ENCODE measurements at regions not wholly inside any gene's neighbourhood (a gene's known extent, or its start where the extent isn't known, plus 50 kb on each side); places are given as distances from the start of the nearest gene placed in this dataset.

DNA sequence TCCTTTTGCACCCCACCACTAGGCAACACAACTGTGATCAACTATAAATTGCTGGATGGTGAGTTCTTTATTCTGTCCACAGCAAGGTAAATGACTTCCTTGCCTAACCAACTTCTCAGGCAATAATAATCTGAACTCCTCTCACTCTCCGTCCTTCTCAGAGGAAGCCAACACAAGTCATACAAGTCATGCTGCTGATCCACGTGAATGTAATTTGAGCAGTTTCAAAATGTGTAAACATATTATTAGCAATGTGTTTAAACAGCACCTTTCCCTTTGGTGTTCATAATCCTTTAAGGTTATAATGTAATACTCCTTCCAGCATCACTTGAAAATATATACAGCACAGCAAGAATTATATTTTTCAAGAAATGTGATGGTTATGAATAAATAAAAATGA lies 127.9 kb downstream of the QRSL1 start:
- Mint-ChIP-seq H3K4me3 (no peak overlapping the region), H3K27me3 (ENCODE audit: insufficient read depth) (peaks cover 6% of the 10 kb centered on the region), H3K27ac (no peak overlapping the region), H3K4me1 (ENCODE audit: low read depth) (no peaks in the 10 kb centered on the region), H3K36me3 (ENCODE audit: low read depth) (no peaks in the 10 kb centered on the region), H3K9me3 (no peaks in the 10 kb centered on the region)
- DNase-seq: no peak
- TF ChIP-seq, protein P1, sequence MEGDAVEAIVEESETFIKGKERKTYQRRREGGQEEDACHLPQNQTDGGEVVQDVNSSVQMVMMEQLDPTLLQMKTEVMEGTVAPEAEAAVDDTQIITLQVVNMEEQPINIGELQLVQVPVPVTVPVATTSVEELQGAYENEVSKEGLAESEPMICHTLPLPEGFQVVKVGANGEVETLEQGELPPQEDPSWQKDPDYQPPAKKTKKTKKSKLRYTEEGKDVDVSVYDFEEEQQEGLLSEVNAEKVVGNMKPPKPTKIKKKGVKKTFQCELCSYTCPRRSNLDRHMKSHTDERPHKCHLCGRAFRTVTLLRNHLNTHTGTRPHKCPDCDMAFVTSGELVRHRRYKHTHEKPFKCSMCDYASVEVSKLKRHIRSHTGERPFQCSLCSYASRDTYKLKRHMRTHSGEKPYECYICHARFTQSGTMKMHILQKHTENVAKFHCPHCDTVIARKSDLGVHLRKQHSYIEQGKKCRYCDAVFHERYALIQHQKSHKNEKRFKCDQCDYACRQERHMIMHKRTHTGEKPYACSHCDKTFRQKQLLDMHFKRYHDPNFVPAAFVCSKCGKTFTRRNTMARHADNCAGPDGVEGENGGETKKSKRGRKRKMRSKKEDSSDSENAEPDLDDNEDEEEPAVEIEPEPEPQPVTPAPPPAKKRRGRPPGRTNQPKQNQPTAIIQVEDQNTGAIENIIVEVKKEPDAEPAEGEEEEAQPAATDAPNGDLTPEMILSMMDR (IDR thresholded peaks at IDR 0.05): no peak

GRCh38 chr6:106754215-106754614 lies 124.8 kb downstream of the QRSL1 start:
- no peaks in the 10 kb centered on the region for H3K36me3 Mint-ChIP-seq (ENCODE audit: low read depth)
- peaks cover 12% of the 10 kb centered on the region for H3K4me1 Mint-ChIP-seq (ENCODE audit: low read depth)
- DNase-seq: no peak
- H3K27ac Mint-ChIP-seq: no peak overlapping the region
- TF ChIP-seq, protein P1 (IDR thresholded peaks at IDR 0.05): no peak
- H3K27me3 Mint-ChIP-seq (ENCODE audit: insufficient read depth): peaks cover 2% of the 10 kb centered on the region
- no peaks in the 10 kb centered on the region for H3K9me3 Mint-ChIP-seq
- no peak overlapping the region for H3K4me3 Mint-ChIP-seq

- TF ChIP-seq, protein P1 (IDR thresholded peaks at IDR 0.05): no peak
- Mint-ChIP-seq H3K27ac (no peak overlapping the region), H3K9me3 (no peaks in the 10 kb centered on the region), H3K27me3 (ENCODE audit: insufficient read depth) (peaks cover 6% of the 10 kb centered on the region), H3K4me3 (no peak overlapping the region), H3K4me1 (ENCODE audit: low read depth) (peaks cover 22% of the 10 kb centered on the region), H3K36me3 (ENCODE audit: low read depth) (no peaks in the 10 kb centered on the region; the same call in 1 of the 2 replicates)
- no peak for DNase-seq
Measured at GRCh38 chr6:106752641-106753040, 123.3 kb downstream of the QRSL1 start.

DNA sequence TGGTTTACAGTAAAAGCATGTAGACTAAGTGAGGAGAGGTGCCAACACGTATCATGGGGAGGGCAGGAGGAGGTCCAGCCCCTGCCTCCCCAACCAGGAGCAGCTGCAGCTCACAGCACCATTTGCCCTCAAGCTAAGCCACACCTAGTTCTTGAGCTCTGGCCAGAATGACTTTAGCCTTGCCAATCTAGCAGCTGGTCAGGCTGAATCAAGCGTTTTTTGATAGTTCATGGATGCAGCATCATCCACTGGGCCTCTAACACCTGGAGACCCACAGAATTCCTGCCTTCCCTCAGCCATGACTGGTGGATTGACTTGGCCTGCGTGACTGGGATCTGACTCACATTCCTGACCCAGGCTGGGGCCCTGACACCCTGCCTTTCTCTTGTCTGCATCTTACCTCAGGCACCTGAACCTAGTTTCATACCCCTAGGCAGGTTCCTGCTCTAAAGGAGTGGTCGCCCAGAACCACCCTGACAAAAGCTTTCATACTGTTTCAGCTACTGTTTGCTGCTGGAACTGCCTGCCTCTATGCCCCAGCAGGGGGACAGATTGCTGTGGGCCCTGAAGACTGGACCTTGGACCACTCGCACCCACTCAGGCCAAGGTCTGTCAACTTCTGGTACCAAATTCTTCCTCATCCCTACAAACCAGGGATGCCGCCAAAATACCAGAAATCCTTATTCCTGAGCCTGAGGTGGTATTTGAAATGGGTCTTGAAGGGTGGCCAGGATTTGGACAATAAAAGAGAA lies 122.3 kb downstream of the QRSL1 start:
- no peak overlapping the region for H3K27ac Mint-ChIP-seq
- TF ChIP-seq, protein P1 (IDR thresholded peaks at IDR 0.05): no peak
- peaks cover 6% of the 10 kb centered on the region for H3K27me3 Mint-ChIP-seq (ENCODE audit: insufficient read depth)
- DNase-seq: peak; percentile 1
- peaks cover 28% of the 10 kb centered on the region for H3K4me1 Mint-ChIP-seq (ENCODE audit: low read depth)
- H3K36me3 Mint-ChIP-seq (ENCODE audit: low read depth): no peaks in the 10 kb centered on the region; the same call in 1 of the 2 replicates
- no peaks in the 10 kb centered on the region for H3K9me3 Mint-ChIP-seq
- H3K4me3 Mint-ChIP-seq: no peak overlapping the region

DNA sequence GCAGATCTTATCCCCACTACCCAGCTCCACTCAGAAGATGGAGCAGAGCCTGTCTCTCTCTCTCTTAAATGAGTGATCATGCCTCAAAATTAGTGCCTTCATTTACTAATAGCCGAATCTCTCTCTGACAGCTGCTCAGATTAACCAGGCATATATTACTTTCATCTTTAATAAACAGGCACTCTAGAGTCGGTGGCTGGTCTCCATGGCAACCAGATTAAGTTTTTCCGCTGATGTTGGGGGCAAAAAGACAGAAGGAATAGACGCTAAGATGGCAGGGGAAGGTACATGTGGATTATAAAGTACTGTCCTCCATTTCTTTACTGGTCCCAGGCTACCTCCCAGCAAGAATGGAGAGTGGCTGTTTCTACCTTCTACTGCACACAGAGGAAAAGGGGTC lies 121.6 kb downstream of the QRSL1 start:
- Mint-ChIP-seq H3K27ac (no peak overlapping the region), H3K27me3 (ENCODE audit: insufficient read depth) (peaks cover 6% of the 10 kb centered on the region), H3K4me3 (no peak overlapping the region), H3K9me3 (no peaks in the 10 kb centered on the region), H3K36me3 (ENCODE audit: low read depth) (no peaks in the 10 kb centered on the region; the same call in 1 of the 2 replicates), H3K4me1 (ENCODE audit: low read depth) (peaks cover 36% of the 10 kb centered on the region)
- DNase-seq: no peak
- TF ChIP-seq, protein P1 (IDR thresholded peaks at IDR 0.05): no peak

All from HFFc6 (cell line).